ENCODE measurements at regions not wholly inside any gene's neighbourhood (a gene's known extent, or its start where the extent isn't known, plus 50 kb on each side); places are given as distances from the start of the nearest gene placed in this dataset.

GRCh38 chr3:29100292-29100691 lies 180.6 kb upstream of the RBMS3 start:
- intact Hi-C loops (cut with DNase I; ENCODE audit: low total_unique reads), result no loop called here
- 86 to 91% methylated on average over 3 of the region's 3 CpGs for WGBS, 2 donors
- no peak overlapping the region for H3K4me3 ChIP-seq (ENCODE audit: low read depth, poor library complexity, severe bottlenecking)
- no peak for DNase-seq (ENCODE audit: low spot score in 2 of 2)
- TF ChIP-seq POLR2A (IDR thresholded peaks at IDR 0.05), result no peak
- TF ChIP-seq, protein P1, sequence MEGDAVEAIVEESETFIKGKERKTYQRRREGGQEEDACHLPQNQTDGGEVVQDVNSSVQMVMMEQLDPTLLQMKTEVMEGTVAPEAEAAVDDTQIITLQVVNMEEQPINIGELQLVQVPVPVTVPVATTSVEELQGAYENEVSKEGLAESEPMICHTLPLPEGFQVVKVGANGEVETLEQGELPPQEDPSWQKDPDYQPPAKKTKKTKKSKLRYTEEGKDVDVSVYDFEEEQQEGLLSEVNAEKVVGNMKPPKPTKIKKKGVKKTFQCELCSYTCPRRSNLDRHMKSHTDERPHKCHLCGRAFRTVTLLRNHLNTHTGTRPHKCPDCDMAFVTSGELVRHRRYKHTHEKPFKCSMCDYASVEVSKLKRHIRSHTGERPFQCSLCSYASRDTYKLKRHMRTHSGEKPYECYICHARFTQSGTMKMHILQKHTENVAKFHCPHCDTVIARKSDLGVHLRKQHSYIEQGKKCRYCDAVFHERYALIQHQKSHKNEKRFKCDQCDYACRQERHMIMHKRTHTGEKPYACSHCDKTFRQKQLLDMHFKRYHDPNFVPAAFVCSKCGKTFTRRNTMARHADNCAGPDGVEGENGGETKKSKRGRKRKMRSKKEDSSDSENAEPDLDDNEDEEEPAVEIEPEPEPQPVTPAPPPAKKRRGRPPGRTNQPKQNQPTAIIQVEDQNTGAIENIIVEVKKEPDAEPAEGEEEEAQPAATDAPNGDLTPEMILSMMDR (IDR thresholded peaks at IDR 0.05), result no peak

GRCh38 chr3:29128001-29128400 lies 152.9 kb upstream of the RBMS3 start:
- WGBS, 2 donors, result 67 to 69% methylated on average over 2 of the region's 2 CpGs

GRCh38 chr3:29137601-29138000 lies 143.3 kb upstream of the RBMS3 start:
- 26 to 58% methylated on average over 1 of the region's 1 CpG for WGBS, 2 donors
- no peak for DNase-seq (ENCODE audit: low spot score in 2 of 2)
- no peak for TF ChIP-seq POLR2A (IDR thresholded peaks at IDR 0.05)
- TF ChIP-seq, protein P1 (IDR thresholded peaks at IDR 0.05), result no peak
- no peak overlapping the region for H3K4me3 ChIP-seq (ENCODE audit: low read depth, poor library complexity, severe bottlenecking)
- intact Hi-C loops (cut with DNase I; ENCODE audit: low total_unique reads), result no loop called here

More at GRCh38 chr3:29128001-29128400, 152.9 kb upstream of the RBMS3 start:
- TF ChIP-seq POLR2A (IDR thresholded peaks at IDR 0.05), result no peak
- TF ChIP-seq, protein P1 (IDR thresholded peaks at IDR 0.05), result no peak
- H3K4me3 ChIP-seq (ENCODE audit: low read depth, poor library complexity, severe bottlenecking), result no peak overlapping the region
- intact Hi-C loops (cut with DNase I; ENCODE audit: low total_unique reads), result no loop called here
- DNase-seq (ENCODE audit: low spot score in 2 of 2), result no peak

- no peak for DNase-seq (ENCODE audit: low spot score in 2 of 2)
- intact Hi-C loops (cut with DNase I; ENCODE audit: low total_unique reads), result no loop called here
- TF ChIP-seq, protein P1 (IDR thresholded peaks at IDR 0.05), result no peak
- no peak for TF ChIP-seq POLR2A (IDR thresholded peaks at IDR 0.05)
- WGBS, 2 donors, result 92 to 94% methylated on average over 1 of the region's 1 CpG
- no peak overlapping the region for H3K4me3 ChIP-seq (ENCODE audit: low read depth, poor library complexity, severe bottlenecking)
Measured at GRCh38 chr3:29138171-29138570, 142.7 kb upstream of the RBMS3 start.

DNA sequence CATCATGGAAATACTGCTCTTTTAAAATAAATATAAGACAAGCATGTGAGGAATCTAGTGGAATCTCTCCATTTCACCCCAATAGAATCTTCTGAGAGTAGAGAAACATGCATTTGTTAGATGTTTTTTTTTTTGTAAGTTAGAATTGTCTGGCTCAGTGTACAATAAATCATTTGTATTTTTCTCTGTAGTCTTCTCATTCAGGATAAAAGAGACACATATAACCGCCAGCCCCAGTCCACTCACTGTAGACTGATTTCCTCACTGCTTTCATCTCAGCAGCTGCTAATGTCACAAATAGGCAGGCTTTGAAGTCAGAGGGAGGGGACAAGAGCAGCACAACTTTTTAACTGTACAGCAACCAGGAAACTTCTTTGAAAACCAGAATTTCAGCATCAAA lies 140.2 kb upstream of the RBMS3 start:
- DNase-seq (ENCODE audit: low spot score in 2 of 2), result no peak
- TF ChIP-seq POLR2A (IDR thresholded peaks at IDR 0.05), result no peak
- TF ChIP-seq, protein P1 (IDR thresholded peaks at IDR 0.05), result no peak
- intact Hi-C loops (cut with DNase I; ENCODE audit: low total_unique reads), result no loop called here
- no peak overlapping the region for H3K4me3 ChIP-seq (ENCODE audit: low read depth, poor library complexity, severe bottlenecking)
- 46 to 62% methylated on average over 1 of the region's 1 CpG for WGBS, 2 donors

- DNase-seq (ENCODE audit: low spot score in 2 of 2), result no peak
- intact Hi-C loops (cut with DNase I; ENCODE audit: low total_unique reads), result no loop called here
- 42 to 55% methylated on average over 4 of the region's 4 CpGs for WGBS, 2 donors
- TF ChIP-seq POLR2A (IDR thresholded peaks at IDR 0.05), result no peak
- TF ChIP-seq, protein P1 (IDR thresholded peaks at IDR 0.05), result no peak
- no peak overlapping the region for H3K4me3 ChIP-seq (ENCODE audit: low read depth, poor library complexity, severe bottlenecking)
Measured at GRCh38 chr3:29141197-29141917, 139.5 kb upstream of the RBMS3 start.

All from lower leg skin (tissue), 4 donors.